Fibroblast of lung (primary cell): ENCODE measurements at regions not wholly inside any gene's neighbourhood (a gene's known extent, or its start where the extent isn't known, plus 50 kb on each side); places are given as distances from the start of the nearest gene placed in this dataset.

Experiments
- DNase-seq, 2 donors: peaks; one replicate each; pipeline versions ENCODE4 v3.0.0 to v3.0.0-alpha.2; 2010; ENCODE audit warnings: low read depth in 2 of 2
- H2AFZ ChIP-seq: 2 replicates; pipeline ENCODE4 v1.5.1; 2012; ENCODE audit warnings: low read length, control low read depth, inconsistent platforms
- H3K27ac ChIP-seq: 2 replicates; pipeline ENCODE4 v1.5.1; 2011; ENCODE audit warnings: low read length, control low read depth; ENCODE audit not compliant: insufficient read depth
- H3K27me3 ChIP-seq: 2 replicates; pipeline ENCODE4 v1.5.1; 2011; ENCODE audit warnings: mild to moderate bottlenecking, low read length; ENCODE audit not compliant: control insufficient read depth, insufficient read depth
- H3K36me3 ChIP-seq: 2 replicates; pipeline ENCODE4 v1.5.1; 2011; ENCODE audit warnings: low read length; ENCODE audit not compliant: control insufficient read depth, insufficient read depth
- H3K4me1 ChIP-seq: 2 replicates; pipeline ENCODE4 v1.5.1; 2011; ENCODE audit warnings: low read length; ENCODE audit not compliant: control insufficient read depth, insufficient read depth; ENCODE audit errors: extremely low read depth
- H3K4me2 ChIP-seq: 2 replicates; pipeline ENCODE4 v1.5.1; 2011; ENCODE audit warnings: low read length, control low read depth; ENCODE audit not compliant: insufficient read depth; ENCODE audit errors: extremely low read depth
- H3K4me3 ChIP-seq, 4 experiments: fragments of 200-600 bp in 1 of 4; sonication (generic) in 1 of 4; replicated peaks in 1 of 4; 2 replicates each; pipeline ENCODE4 v1.5.1; 2011 to 2016; ENCODE audit warnings: low read length in 4 of 4, low read depth in 3 of 4, mild to moderate bottlenecking in 3 of 4, control low read depth in 2 of 4, inconsistent platforms in 1 of 4, mixed read lengths in 1 of 4; ENCODE audit not compliant: insufficient read depth in 1 of 4; ENCODE audit errors: control extremely low read depth in 1 of 4
- H3K79me2 ChIP-seq: 2 replicates; pipeline ENCODE4 v1.5.1; 2012; ENCODE audit warnings: mild to moderate bottlenecking, low read length, inconsistent platforms; ENCODE audit not compliant: control insufficient read depth, insufficient read depth
- H3K9ac ChIP-seq: 2 replicates; pipeline ENCODE4 v1.5.1; 2011; ENCODE audit warnings: mild to moderate bottlenecking, low read length, control low read depth; ENCODE audit not compliant: insufficient read depth
- H3K9me3 ChIP-seq: 2 replicates; pipeline ENCODE4 v1.5.1; 2012; ENCODE audit warnings: low read depth, low read length; ENCODE audit not compliant: control insufficient read depth, insufficient read depth
- H4K20me1 ChIP-seq: 2 replicates; pipeline ENCODE4 v1.5.1; 2011; ENCODE audit warnings: low read length; ENCODE audit not compliant: control insufficient read depth, insufficient read depth; ENCODE audit errors: extremely low read depth
- EZH2 ChIP-seq: IDR thresholded peaks from 2 replicates; pipeline ENCODE4 v1.5.1; 2012; ENCODE audit warnings: low read length, control low read depth, mild to moderate bottlenecking; ENCODE audit errors: missing control alignments
- TF ChIP-seq, protein P1 (sequence below), 2 donors: IDR thresholded peaks in 1 of 2; conservative IDR thresholded peaks in 1 of 2; 1 replicate in 1 of 2; 2 replicates in 1 of 2; pipeline ENCODE4 v1.5.1; 2011 to 2012; ENCODE audit warnings: low read length in 2 of 2, control low read depth in 1 of 2, inconsistent platforms in 1 of 2, low read depth in 1 of 2, mild to moderate bottlenecking in 1 of 2

DNA sequence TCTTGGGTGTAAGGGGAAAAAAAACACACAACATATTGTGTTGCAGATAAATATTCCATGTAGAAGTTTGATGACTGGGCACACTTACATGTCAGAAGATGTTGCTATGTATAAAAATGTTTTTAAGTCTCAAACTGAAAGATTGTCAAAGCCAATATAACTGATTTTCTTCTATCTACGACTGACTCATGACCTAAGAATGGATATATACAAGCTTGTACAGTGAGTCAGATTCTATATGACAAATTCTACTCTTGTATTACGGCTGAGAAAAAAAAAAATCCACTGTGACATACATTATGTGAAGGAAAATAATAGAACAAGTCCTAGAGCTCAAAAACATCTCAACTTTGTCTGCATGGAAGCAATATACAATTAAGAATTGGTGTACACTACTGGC lies 343.0 kb upstream of the PCDH15 start:
- H4K20me1 ChIP-seq, result no peaks in the 10 kb centered on the region
- H3K9ac ChIP-seq, result no peak overlapping the region
- no peak for TF ChIP-seq EZH2
- H3K36me3 ChIP-seq, result no peaks in the 10 kb centered on the region
- no peaks in the 10 kb centered on the region for H3K4me1 ChIP-seq
- no peaks in the 10 kb centered on the region for H3K27me3 ChIP-seq
- no peak overlapping the region for H3K4me2 ChIP-seq
- H3K27ac ChIP-seq, result no peak overlapping the region
- no peaks in the 10 kb centered on the region for H3K9me3 ChIP-seq
- peak; percentile 15 to 38 for DNase-seq
- no peaks in the 10 kb centered on the region for H3K79me2 ChIP-seq
- H2AFZ ChIP-seq, result no peak overlapping the region
- H3K4me3 ChIP-seq, result no peak overlapping the region

DNA sequence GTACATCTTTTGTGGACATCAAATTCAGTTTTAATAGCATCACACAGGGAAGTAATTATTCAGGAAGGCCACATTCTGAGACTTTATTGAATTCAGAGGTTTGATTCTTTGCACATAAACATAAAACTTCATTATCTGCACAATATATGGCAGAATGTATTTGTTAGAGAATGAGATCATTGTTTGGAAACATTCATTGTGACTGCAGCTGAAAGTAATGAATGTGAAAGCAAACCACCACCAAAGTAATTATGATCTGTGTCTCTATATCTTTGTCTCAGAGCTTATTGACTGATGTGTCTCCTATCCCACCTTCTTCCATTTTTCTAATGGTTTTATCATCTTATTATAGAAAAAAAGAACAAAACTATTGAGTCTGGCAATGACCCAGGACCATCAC lies 340.9 kb upstream of the PCDH15 start:
- H3K9me3 ChIP-seq, result no peaks in the 10 kb centered on the region
- no peaks in the 10 kb centered on the region for H3K4me1 ChIP-seq
- no peak overlapping the region for H3K4me2 ChIP-seq
- H3K36me3 ChIP-seq, result no peaks in the 10 kb centered on the region
- no peaks in the 10 kb centered on the region for H3K79me2 ChIP-seq
- no peaks in the 10 kb centered on the region for H3K27me3 ChIP-seq
- no peak overlapping the region for H2AFZ ChIP-seq
- no peak overlapping the region for H3K9ac ChIP-seq
- TF ChIP-seq, protein P1, sequence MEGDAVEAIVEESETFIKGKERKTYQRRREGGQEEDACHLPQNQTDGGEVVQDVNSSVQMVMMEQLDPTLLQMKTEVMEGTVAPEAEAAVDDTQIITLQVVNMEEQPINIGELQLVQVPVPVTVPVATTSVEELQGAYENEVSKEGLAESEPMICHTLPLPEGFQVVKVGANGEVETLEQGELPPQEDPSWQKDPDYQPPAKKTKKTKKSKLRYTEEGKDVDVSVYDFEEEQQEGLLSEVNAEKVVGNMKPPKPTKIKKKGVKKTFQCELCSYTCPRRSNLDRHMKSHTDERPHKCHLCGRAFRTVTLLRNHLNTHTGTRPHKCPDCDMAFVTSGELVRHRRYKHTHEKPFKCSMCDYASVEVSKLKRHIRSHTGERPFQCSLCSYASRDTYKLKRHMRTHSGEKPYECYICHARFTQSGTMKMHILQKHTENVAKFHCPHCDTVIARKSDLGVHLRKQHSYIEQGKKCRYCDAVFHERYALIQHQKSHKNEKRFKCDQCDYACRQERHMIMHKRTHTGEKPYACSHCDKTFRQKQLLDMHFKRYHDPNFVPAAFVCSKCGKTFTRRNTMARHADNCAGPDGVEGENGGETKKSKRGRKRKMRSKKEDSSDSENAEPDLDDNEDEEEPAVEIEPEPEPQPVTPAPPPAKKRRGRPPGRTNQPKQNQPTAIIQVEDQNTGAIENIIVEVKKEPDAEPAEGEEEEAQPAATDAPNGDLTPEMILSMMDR (conservative IDR thresholded peaks at IDR 0.05 in 1 of 2, IDR thresholded peaks at IDR 0.05 in 1 of 2; ENCODE audit: low read depth in 1 of 2, low read length in 2 of 2), result no peak
- TF ChIP-seq EZH2, result no peak
- no peak for DNase-seq
- no peak overlapping the region for H3K27ac ChIP-seq
- no peak overlapping the region for H3K4me3 ChIP-seq
- no peaks in the 10 kb centered on the region for H4K20me1 ChIP-seq

DNA sequence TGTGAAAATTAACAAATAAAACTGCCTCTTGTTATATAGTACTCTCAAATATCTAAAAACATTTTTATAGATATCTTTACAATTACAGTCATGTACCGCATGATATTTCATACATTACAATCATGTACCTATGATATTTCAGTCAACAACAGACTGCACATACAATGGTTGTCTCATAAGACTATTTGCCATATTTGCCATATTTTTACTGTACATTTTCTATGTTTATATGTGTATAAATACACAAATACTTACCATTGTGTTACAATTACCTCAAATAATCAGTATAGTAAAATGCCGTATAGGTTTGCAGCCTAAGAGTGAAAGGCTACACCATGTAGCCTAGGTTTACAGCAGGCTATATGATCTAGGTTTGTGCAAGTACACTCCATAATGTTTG lies 336.0 kb upstream of the PCDH15 start:
- Histone ChIP-seq H3K4me1 (no peaks in the 10 kb centered on the region), H3K4me2 (no peak overlapping the region), H3K9ac (no peak overlapping the region), H3K27me3 (no peaks in the 10 kb centered on the region), H4K20me1 (no peaks in the 10 kb centered on the region), H3K36me3 (no peaks in the 10 kb centered on the region), H3K27ac (no peak overlapping the region), H2AFZ (no peak overlapping the region), H3K4me3 (no peak overlapping the region), H3K79me2 (no peaks in the 10 kb centered on the region), H3K9me3 (no peaks in the 10 kb centered on the region)
- TF ChIP-seq EZH2, result no peak
- TF ChIP-seq, protein P1 (conservative IDR thresholded peaks at IDR 0.05 in 1 of 2, IDR thresholded peaks at IDR 0.05 in 1 of 2; ENCODE audit: low read depth in 1 of 2, low read length in 2 of 2), result no peak
- no peak for DNase-seq

DNA sequence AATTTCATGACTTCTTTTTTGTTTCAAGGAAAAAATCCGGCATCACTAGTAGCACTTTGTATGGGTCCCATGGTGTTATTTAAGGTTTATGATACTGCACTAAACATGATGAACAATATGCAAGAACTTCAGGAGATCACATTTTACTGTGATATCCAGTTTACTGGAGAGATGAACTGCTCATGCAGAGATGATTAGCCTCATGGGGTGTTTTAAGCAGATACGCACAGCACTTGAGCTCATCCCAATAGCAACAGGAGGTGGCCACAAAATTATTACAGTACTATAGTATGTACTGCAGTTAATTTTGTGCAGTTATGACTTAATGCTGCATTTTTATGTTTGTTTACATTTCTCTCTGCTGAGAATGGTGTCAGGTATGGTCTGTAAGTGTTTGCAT lies 303.7 kb upstream of the PCDH15 start:
- H2AFZ ChIP-seq, result no peak overlapping the region
- no peaks in the 10 kb centered on the region for H4K20me1 ChIP-seq
- H3K79me2 ChIP-seq, result no peaks in the 10 kb centered on the region
- no peak overlapping the region for H3K4me2 ChIP-seq
- no peaks in the 10 kb centered on the region for H3K9me3 ChIP-seq
- no peaks in the 10 kb centered on the region for H3K27me3 ChIP-seq
- no peak overlapping the region for H3K4me3 ChIP-seq
- DNase-seq, result no peak
- no peaks in the 10 kb centered on the region for H3K36me3 ChIP-seq
- H3K27ac ChIP-seq, result no peak overlapping the region
- no peak for TF ChIP-seq EZH2
- TF ChIP-seq, protein P1 (conservative IDR thresholded peaks at IDR 0.05 in 1 of 2, IDR thresholded peaks at IDR 0.05 in 1 of 2; ENCODE audit: low read depth in 1 of 2, low read length in 2 of 2), result no peak
- H3K9ac ChIP-seq, result no peak overlapping the region
- no peaks in the 10 kb centered on the region for H3K4me1 ChIP-seq
